ENCODE measurements at regions not wholly inside any gene's neighbourhood (a gene's known extent, or its start where the extent isn't known, plus 50 kb on each side); places are given as distances from the start of the nearest gene placed in this dataset.
"Not testable (repeated sequence)": the region's sequence is repeated elsewhere in the genome, so short reads cannot be mapped to it uniquely, and the experiment has no call there.

GRCh38 chr18:14222354-14223221 is 90.4 kb upstream of the ZNF519 start:
- in situ Hi-C loops (cut with MboI): not testable (repeated sequence)
- 77 to 83% methylated on average over 13 to 31 of the region's 31 CpGs for WGBS, 2 experiments (ENCODE audit: low coverage in 1 of 2, low lambda C conversion rate in 2 of 2, missing lambda C conversion rate in 2 of 2)

GRCh38 chr18:14221689-14222088 is 89.5 kb upstream of the ZNF519 start:
- H3K9me3 ChIP-seq (ENCODE audit: low read depth): no peaks in the 10 kb centered on the region
- H2AFZ ChIP-seq: no peak overlapping the region
- no peaks in the 10 kb centered on the region for H4K20me1 ChIP-seq (ENCODE audit: insufficient read depth)
- DNase-seq: no peak
- in situ Hi-C loops (cut with MboI): no loop called here
- no peaks in the 10 kb centered on the region for H3K36me3 ChIP-seq (ENCODE audit: low read depth)
- no peaks in the 10 kb centered on the region for H3K9me2 ChIP-seq (ENCODE audit: insufficient read depth)
- H3K27ac ChIP-seq: no peak overlapping the region
- no peaks in the 10 kb centered on the region for H3K79me2 ChIP-seq (ENCODE audit: insufficient read depth)
- H3K4me2 ChIP-seq (ENCODE audit: unreplicated experiment): no peak overlapping the region
- H3K9ac ChIP-seq: no peak overlapping the region
- no peaks in the 10 kb centered on the region for H3F3A ChIP-seq (ENCODE audit: insufficient read depth)
- TF ChIP-seq EZH2 (IDR thresholded peaks at IDR 0.05; ENCODE audit: insufficient read depth, poor library complexity, severe bottlenecking): no peak
- no peak for TF ChIP-seq EZH2phosphoT487 (IDR thresholded peaks at IDR 0.05; ENCODE audit: insufficient read depth, low read depth)
- no peaks in the 10 kb centered on the region for H3K4me1 ChIP-seq (ENCODE audit: insufficient read depth)
- no peaks in the 10 kb centered on the region for H3K27me3 ChIP-seq (replicated peaks; ENCODE audit: insufficient read depth)
- no peak overlapping the region for H3K4me3 ChIP-seq
- 79 to 86% methylated on average over 14 of the region's 14 CpGs for WGBS, 2 experiments (ENCODE audit: low coverage in 1 of 2, low lambda C conversion rate in 2 of 2, missing lambda C conversion rate in 2 of 2)

More at GRCh38 chr18:14222354-14223221, 90.4 kb upstream of the ZNF519 start:
- not testable (repeated sequence) for H3K9me2 ChIP-seq (ENCODE audit: insufficient read depth); DNase-seq; H3K79me2 ChIP-seq (ENCODE audit: insufficient read depth); H3K4me2 ChIP-seq (ENCODE audit: unreplicated experiment); H3K27ac ChIP-seq; H3K27me3 ChIP-seq (replicated peaks; ENCODE audit: insufficient read depth); H3F3A ChIP-seq (ENCODE audit: insufficient read depth); H2AFZ ChIP-seq; H3K4me1 ChIP-seq (ENCODE audit: insufficient read depth); H3K4me3 ChIP-seq; H4K20me1 ChIP-seq (ENCODE audit: insufficient read depth); H3K9ac ChIP-seq; H3K9me3 ChIP-seq (ENCODE audit: low read depth); H3K36me3 ChIP-seq (ENCODE audit: low read depth)

DNA sequence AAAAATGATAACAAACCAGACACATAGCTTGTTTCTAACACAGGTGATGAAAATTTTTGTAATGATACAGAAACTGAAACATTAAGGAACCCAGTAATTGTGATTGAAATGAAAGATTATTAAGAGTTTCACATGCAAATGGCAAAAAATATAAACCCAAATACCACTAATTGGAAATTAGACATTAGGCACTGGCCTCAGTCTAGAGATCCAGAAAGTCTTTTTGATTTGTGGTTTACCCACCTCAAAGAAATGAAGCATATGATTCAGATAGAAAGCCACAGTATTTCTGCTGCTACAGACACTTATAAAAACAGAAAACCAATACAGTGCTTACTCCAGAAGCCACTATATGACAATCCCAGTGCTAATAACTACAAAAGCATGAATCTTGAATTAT is 83.7 kb upstream of the ZNF519 start:
- H3K9me3 ChIP-seq (ENCODE audit: low read depth); H3K4me3 ChIP-seq; H3K9ac ChIP-seq; H3K4me1 ChIP-seq (ENCODE audit: insufficient read depth); in situ Hi-C loops (cut with MboI); H3K9me2 ChIP-seq (ENCODE audit: insufficient read depth); H3K27ac ChIP-seq; H3K36me3 ChIP-seq (ENCODE audit: low read depth); DNase-seq; H3K79me2 ChIP-seq (ENCODE audit: insufficient read depth); H2AFZ ChIP-seq; H3K27me3 ChIP-seq (replicated peaks; ENCODE audit: insufficient read depth); H3K4me2 ChIP-seq (ENCODE audit: unreplicated experiment); H3F3A ChIP-seq (ENCODE audit: insufficient read depth); H4K20me1 ChIP-seq (ENCODE audit: insufficient read depth): not testable (repeated sequence)

DNA sequence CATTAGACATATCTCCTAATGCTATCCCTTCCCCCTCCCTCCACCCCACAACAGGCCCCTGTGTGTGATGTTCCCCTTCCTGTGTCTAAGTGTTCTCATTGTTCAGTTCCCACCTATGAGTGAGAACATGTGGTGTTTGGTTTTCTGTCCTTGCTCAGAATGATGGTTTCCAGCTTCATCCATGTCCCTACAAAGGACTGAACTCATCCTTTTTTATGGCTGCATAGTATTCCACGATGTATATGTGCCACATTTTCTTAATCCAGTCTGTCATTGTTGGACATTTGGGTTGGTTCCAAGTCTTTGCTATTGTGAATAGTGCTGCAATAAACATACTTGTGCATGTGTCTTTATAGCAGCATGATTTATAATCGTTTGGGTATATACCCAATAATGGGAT is 71.2 kb upstream of the ZNF519 start:
- in situ Hi-C loops (cut with MboI); H3K27ac ChIP-seq; DNase-seq; H3K27me3 ChIP-seq (replicated peaks; ENCODE audit: insufficient read depth); H3K9me3 ChIP-seq (ENCODE audit: low read depth); H2AFZ ChIP-seq; H4K20me1 ChIP-seq (ENCODE audit: insufficient read depth); H3F3A ChIP-seq (ENCODE audit: insufficient read depth); H3K36me3 ChIP-seq (ENCODE audit: low read depth); H3K9ac ChIP-seq; H3K4me3 ChIP-seq; H3K4me2 ChIP-seq (ENCODE audit: unreplicated experiment); H3K79me2 ChIP-seq (ENCODE audit: insufficient read depth); H3K4me1 ChIP-seq (ENCODE audit: insufficient read depth); H3K9me2 ChIP-seq (ENCODE audit: insufficient read depth): not testable (repeated sequence)
- 42 to 46% methylated on average over 2 of the region's 2 CpGs for WGBS, 2 experiments (ENCODE audit: low coverage in 1 of 2, low lambda C conversion rate in 2 of 2, missing lambda C conversion rate in 2 of 2)

GRCh38 chr18:14190776-14191442 is 58.7 kb upstream of the ZNF519 start:
- H3K4me2 ChIP-seq (ENCODE audit: unreplicated experiment); in situ Hi-C loops (cut with MboI); H2AFZ ChIP-seq; H3K9me3 ChIP-seq (ENCODE audit: low read depth); H4K20me1 ChIP-seq (ENCODE audit: insufficient read depth); H3K4me1 ChIP-seq (ENCODE audit: insufficient read depth); H3K4me3 ChIP-seq; H3K79me2 ChIP-seq (ENCODE audit: insufficient read depth); H3K27ac ChIP-seq; H3K27me3 ChIP-seq (replicated peaks; ENCODE audit: insufficient read depth); H3K36me3 ChIP-seq (ENCODE audit: low read depth); H3K9me2 ChIP-seq (ENCODE audit: insufficient read depth); DNase-seq; H3K9ac ChIP-seq: not testable (repeated sequence)
- H3F3A ChIP-seq (ENCODE audit: insufficient read depth): 0 out of 2 replicates have a peak, but pooled peaks cover 11% of the 10 kb centered on the region
- WGBS, 2 experiments (ENCODE audit: low coverage in 1 of 2, low lambda C conversion rate in 2 of 2, missing lambda C conversion rate in 2 of 2): 78 to 82% methylated on average over 3 of the region's 3 CpGs

Measured in GM23248 (cell line).